ENCODE measurements at regions not wholly inside any gene's neighbourhood (a gene's known extent, or its start where the extent isn't known, plus 50 kb on each side); places are given as distances from the start of the nearest gene placed in this dataset.
"Not testable (repeated sequence)": the region's sequence is repeated elsewhere in the genome, so short reads cannot be mapped to it uniquely, and the experiment has no call there.

GRCh38 chr14:38557391-38557790 lies 301.5 kb upstream of the CLEC14A start:
- DNase-seq: not testable (repeated sequence)

GRCh38 chr14:38556252-38556651 lies 300.4 kb upstream of the CLEC14A start:
- DNase-seq: no peak

- DNase-seq: no peak
Measured at GRCh38 chr14:38554026-38554425, 298.1 kb upstream of the CLEC14A start.

- DNase-seq: no peak
Measured at GRCh38 chr14:38553586-38553985, 297.7 kb upstream of the CLEC14A start.

- no peak for DNase-seq
Measured at GRCh38 chr14:38549564-38549963, 293.7 kb upstream of the CLEC14A start.

GRCh38 chr14:38547961-38548490 lies 292.1 kb upstream of the CLEC14A start:
- DNase-seq: no peak

- DNase-seq: no peak
Measured at GRCh38 chr14:38546932-38547551, 291.1 kb upstream of the CLEC14A start.

- no peak for DNase-seq
Measured at GRCh38 chr14:38544776-38545175, 288.9 kb upstream of the CLEC14A start.

GRCh38 chr14:38543851-38544250 lies 288.0 kb upstream of the CLEC14A start:
- DNase-seq: not testable (repeated sequence)

- not testable (repeated sequence) for DNase-seq
Measured at GRCh38 chr14:38538053-38538452, 282.2 kb upstream of the CLEC14A start.

GRCh38 chr14:38536376-38537038 lies 280.6 kb upstream of the CLEC14A start:
- DNase-seq: no peak

GRCh38 chr14:38528582-38528981 lies 272.7 kb upstream of the CLEC14A start:
- no peak for DNase-seq

GRCh38 chr14:38527502-38527878 lies 271.6 kb upstream of the CLEC14A start:
- DNase-seq: no peak

- DNase-seq: no peak
Measured at GRCh38 chr14:38526826-38527501, 271.1 kb upstream of the CLEC14A start.

- DNase-seq: no peak
Measured at GRCh38 chr14:38524636-38525509, 269.0 kb upstream of the CLEC14A start.

- DNase-seq: no peak
Measured at GRCh38 chr14:38522724-38523123, 266.8 kb upstream of the CLEC14A start.

GRCh38 chr14:38521591-38521990 lies 265.7 kb upstream of the CLEC14A start:
- DNase-seq: no peak

GRCh38 chr14:38517426-38517825 lies 261.5 kb upstream of the CLEC14A start:
- no peak for DNase-seq

- DNase-seq: no peak
Measured at GRCh38 chr14:38512236-38512635, 256.3 kb upstream of the CLEC14A start.

GRCh38 chr14:38507299-38507698 lies 251.4 kb upstream of the CLEC14A start:
- no peak for DNase-seq

GRCh38 chr14:38505973-38506249 lies 250.0 kb upstream of the CLEC14A start:
- DNase-seq: no peak

GRCh38 chr14:38505221-38505972 lies 249.5 kb upstream of the CLEC14A start:
- DNase-seq: no peak

All from right forelimb (tissue), 1 donor.